ENCODE measurements at regions not wholly inside any gene's neighbourhood (a gene's known extent, or its start where the extent isn't known, plus 50 kb on each side); places are given as distances from the start of the nearest gene placed in this dataset.
"Not testable (repeated sequence)": the region's sequence is repeated elsewhere in the genome, so short reads cannot be mapped to it uniquely, and the experiment has no call there.

DNA sequence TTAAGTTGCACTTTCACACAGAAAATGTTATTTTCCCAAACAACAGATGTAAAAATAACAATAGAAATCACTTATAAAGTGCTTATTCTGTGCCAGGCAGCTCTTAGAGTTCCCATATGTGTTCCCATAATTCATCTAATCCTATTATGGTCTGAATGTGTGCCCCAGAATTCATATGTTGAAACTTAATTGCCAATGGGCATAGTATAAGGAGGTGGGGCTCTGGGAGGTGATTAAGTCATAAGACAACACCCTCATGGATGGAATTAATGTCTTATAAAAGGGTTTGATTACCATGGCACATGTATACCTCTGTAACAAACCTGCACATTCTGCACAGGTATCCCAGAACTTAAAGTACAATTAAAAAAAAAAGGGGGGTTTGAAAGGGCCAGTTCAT lies 92.7 kb downstream of the FZD1 start:
- no peak for DNase-seq (ENCODE audit: low spot score)

- DNase-seq (ENCODE audit: low spot score) = no peak
Observed at GRCh38 chr7:91357379-91357778, 93.1 kb downstream of the FZD1 start.

- no peak for DNase-seq (ENCODE audit: low spot score)
Observed at GRCh38 chr7:91357901-91358300, 93.7 kb downstream of the FZD1 start.

GRCh38 chr7:91358303-91358702 lies 94.1 kb downstream of the FZD1 start:
- no peak for DNase-seq (ENCODE audit: low spot score)

DNA sequence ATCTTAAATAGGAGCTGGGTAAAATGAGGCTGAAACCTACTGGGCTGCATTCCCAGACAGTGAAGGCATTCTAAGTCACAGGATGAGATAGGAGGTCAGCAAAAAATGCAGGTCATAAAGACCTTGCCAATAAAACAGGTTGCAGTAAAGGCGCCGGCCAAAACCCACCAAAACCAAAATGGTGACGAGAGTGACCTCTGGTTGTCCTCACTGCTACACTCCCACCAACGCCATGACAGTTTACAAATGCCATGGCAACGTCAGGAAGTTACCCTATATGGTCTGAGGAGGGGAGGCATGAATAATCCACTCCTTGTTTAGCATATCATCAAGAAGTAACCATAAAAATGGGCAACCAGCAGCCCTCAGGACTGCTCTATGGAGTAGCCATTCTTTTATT lies 100.9 kb downstream of the FZD1 start:
- not testable (repeated sequence) for DNase-seq (ENCODE audit: low spot score)

DNA sequence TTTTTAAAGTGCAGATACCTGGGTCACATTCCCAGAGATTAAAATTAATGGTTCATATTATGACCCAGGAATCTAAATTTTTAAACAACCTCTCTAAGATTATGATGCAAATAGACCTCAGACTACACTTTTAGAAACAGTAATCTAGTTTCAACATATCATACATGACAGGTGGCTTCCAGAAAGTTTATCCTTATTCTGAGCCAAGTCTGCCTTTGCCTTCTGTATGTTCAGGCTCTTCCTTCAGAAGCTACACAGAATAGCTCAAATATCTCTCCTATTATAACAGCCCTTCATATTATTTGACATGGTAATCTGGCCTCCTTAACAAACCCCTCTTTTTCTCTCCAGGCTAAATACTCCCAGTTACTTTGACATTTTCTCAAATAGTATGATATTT lies 101.9 kb downstream of the FZD1 start:
- no peak for DNase-seq (ENCODE audit: low spot score)

DNA sequence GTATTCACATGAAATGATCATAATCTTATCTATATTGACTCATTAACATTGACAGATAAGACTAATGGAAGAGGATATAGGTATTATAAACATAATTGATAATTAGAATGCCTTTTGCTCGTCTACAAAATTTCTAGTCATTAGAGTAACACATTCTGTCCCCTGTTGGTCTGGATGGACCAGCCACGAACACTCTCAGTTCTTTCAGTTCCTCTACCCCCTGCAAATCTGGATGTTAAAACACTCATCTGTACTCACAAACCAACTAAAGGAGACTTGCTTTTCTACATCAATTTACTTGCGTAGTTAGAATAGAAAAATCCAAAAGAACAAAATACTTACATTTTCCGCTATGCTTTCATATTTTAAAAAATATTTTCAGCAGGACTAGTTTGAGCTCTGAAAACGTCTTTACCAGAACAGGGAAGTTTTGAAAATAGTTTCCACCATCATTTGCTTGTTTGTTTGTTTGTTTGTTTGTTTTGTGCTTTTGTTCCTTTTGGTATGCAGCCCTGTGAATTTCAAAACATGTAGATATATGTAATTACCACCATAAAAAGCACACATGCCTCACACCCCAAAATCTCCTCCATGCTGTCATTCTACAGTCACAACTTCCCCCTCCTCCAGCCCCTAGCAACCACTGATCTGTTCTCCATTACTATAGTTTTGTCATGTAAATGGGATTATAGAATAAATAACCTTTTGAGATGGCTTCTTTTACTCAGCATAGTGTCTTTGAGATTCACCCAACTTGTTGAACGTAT lies 103.8 kb downstream of the FZD1 start:
- no peak for DNase-seq (ENCODE audit: low spot score)

GRCh38 chr7:91372323-91372722 lies 108.1 kb downstream of the FZD1 start:
- no peak for DNase-seq (ENCODE audit: low spot score)

- no peak for DNase-seq (ENCODE audit: low spot score)
Observed at GRCh38 chr7:91373111-91373800, 109.0 kb downstream of the FZD1 start.

GRCh38 chr7:91374321-91374989 lies 110.2 kb downstream of the FZD1 start:
- DNase-seq (ENCODE audit: low spot score) = no peak

GRCh38 chr7:91375378-91375777 lies 111.1 kb downstream of the FZD1 start:
- no peak for DNase-seq (ENCODE audit: low spot score)

GRCh38 chr7:91378131-91378530 lies 113.9 kb downstream of the FZD1 start:
- no peak for DNase-seq (ENCODE audit: low spot score)

DNA sequence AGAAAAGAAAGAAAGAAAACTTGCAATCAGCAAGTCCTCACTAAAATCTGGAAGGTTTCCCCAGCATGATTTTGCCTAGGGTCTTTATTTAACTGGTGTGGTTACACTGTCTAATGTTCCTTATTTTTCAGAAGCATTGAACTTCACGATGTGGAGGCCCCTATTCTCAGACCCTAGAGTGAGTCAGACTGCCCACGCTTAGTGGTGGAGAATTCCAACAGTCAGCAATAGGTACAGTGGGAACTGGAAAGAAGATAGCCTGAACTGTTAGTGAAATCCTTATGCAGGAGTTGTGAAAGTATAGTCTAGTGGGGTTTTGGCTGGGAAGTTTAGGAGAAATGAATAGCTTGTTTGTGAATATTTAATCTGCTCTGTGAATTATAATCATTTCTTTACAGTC lies 115.0 kb downstream of the FZD1 start:
- no peak for DNase-seq (ENCODE audit: low spot score)

GRCh38 chr7:91379991-91380390 lies 115.8 kb downstream of the FZD1 start:
- DNase-seq (ENCODE audit: low spot score) = no peak

- no peak for DNase-seq (ENCODE audit: low spot score)
Observed at GRCh38 chr7:91383053-91383904, 119.0 kb downstream of the FZD1 start.

GRCh38 chr7:91383905-91384274 lies 119.7 kb downstream of the FZD1 start:
- no peak for DNase-seq (ENCODE audit: low spot score)

DNA sequence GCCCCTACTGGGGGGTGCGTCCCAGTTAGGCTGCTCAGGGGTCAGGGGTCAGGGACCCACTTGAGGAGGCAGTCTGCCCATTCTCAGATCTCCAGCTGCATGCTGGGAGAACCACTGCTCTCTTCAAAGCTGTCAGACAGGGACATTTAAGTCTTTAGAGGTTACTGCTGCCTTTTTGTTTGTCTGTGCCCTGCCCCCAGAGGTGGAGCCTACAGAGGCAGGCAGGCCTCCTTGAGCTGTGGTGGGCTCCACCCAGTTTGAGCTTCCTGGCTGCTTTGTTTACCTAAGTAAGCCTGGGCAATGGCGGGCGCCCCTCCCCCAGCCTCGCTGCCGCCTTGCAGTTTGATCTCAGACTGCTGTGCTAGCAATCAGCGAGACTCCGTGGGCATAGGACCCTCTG lies 130.5 kb downstream of the FZD1 start:
- DNase-seq (ENCODE audit: low spot score) = not testable (repeated sequence)

DNA sequence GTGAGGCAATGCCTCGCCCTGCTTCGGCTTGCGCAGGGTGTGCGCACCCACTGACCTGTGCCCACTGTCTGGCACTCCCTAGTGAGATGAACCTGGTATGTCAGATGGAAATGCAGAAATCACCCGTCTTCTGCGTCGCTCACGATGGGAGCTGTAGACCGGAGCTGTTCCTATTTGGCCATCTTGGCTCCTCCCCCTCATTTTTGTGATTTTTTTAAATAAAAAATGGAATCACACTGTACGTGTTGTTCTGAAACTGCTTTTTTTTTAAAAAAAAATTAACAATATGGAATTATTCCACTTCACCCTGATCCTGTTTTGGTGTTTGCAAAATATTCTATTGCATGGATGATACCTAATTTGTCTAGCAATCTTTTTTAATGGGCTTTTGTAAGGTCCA lies 131.1 kb downstream of the FZD1 start:
- DNase-seq (ENCODE audit: low spot score) = not testable (repeated sequence)

GRCh38 chr7:91397096-91397495 lies 132.9 kb downstream of the FZD1 start:
- DNase-seq (ENCODE audit: low spot score) = no peak

GRCh38 chr7:91397612-91398011 lies 133.4 kb downstream of the FZD1 start:
- no peak for DNase-seq (ENCODE audit: low spot score)

DNA sequence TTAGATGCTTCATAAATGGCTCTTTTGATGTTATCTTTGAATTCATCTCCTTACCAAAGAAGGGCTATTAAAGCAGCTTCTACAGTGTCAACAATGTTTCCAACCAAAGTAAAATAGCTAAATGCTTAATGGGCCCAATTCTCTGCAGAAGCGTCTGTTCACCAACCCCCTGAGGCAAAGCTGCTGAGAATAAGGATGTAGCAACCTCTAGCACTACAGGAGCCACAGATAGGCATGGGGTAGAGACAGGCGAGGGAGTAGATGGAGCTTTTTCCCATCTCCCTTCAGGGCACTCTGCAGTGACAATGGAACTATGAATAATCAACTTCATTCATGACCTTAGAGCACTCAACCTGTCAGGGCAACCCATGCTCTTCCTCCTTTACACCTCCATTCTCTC lies 134.1 kb downstream of the FZD1 start:
- DNase-seq (ENCODE audit: low spot score) = no peak

DNA sequence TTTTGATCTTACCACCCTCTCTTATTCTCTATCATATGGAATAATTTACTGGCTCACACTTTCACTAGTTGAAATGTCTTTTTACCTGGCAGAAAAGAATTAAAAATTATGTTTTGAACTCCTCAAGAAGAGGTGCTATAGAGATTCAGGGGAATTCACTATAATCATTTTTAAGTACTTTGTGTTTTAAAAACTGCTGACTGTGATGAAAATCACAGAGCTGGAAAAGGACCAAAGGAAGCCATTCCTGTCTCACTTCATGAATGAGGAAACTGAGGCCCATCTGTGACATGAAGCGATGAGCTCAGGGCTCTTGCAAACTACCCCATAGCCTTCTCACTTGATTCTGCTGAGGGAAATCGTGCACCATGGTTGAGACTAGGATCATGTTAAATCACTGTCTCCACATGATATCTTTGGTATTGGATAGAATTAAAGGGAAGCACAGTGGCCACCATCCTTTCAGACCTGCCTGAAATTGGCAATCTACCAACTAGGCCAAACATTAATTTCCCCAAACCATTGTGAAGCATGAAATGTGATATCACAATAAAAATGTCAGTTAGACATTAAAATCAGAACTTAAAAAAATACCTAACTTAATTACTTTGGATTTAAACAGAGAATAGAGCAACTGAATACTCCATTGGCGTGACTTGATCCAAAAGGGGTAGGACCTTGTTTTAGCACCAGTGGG lies 141.0 kb downstream of the FZD1 start:
- no peak for DNase-seq (ENCODE audit: low spot score)

All from activated CD4-positive, alpha-beta T cell treated with anti-CD3 and anti-CD28 coated beads, Interleukin-2, Interleukin-4, amounts not matched to agents 100 ng/mL and 50 ng/mL, durations not matched to agents 16 hours and 8 hours (primary cell).